ENCODE measurements at regions not wholly inside any gene's neighbourhood (a gene's known extent, or its start where the extent isn't known, plus 50 kb on each side); places are given as distances from the start of the nearest gene placed in this dataset.

DNA sequence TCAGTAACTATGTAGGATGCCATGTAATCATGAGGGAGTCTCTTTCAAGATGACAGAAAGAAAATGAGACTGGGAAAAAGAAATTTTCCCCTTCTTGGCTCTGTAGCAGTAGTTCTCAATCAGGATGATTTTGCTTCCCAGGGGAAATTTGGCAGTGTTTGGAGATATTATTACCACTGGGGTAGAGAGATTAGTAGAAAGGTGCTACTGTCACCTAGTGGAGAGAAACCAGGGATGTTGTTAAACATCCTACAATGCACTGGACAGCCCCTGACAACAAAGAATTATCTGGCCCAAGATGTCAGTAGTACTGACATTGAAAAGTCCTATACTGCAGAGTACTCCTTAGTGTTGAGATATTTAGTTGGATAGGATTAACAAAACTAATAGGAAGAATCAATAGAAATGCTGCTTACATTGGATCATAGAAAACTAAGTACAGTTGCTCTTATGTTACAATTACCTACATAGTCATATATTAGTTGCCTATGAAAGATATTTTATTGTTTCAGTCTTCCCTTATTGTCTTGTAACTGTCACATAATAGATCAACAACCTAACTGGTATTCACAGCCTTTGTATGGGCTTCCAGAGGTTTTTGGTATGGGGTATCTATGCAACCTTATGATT lies 433.3 kb downstream of the RAP2B start:
- TF ChIP-seq POLR2A (IDR thresholded peaks at IDR 0.05; ENCODE audit: low read depth, low read length) (no peak), TAF1 (IDR thresholded peaks at IDR 0.05; ENCODE audit: borderline replicate concordance, low read depth, low read length) (no peak)
